ENCODE measurements at regions not wholly inside any gene's neighbourhood (a gene's known extent, or its start where the extent isn't known, plus 50 kb on each side); places are given as distances from the start of the nearest gene placed in this dataset.

DNA sequence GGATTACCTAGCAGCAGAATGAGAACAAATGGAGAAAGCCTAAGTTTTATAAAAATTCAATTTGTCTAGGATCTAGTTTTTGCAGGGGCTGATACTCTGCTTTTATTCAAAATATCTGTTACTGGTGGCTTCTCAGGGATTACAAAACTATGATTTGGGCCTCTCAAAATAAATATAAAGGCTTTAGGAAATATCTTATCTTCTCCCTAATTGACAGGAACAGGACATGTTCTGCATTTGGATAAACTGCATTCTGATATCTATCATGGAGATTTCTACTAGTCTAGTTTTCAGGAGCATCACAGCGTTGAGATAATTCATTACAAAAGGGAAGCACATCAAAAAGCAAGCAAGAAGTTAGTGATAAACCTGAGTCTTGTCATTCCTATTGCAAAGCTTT, 127.1 kb upstream of the ITGA1 start:
- no peak overlapping the region for H3K4me3 ChIP-seq (ENCODE audit: low read depth, low read length)
- in situ Hi-C loops (cut with HindIII; ENCODE audit: low sequenced_read_pairs) = loop anchor here (5.0 kb wide), 1 partner anchor 67 kb away; no protein-coding TSS in a partner anchor
- no peak for DNase-seq (ENCODE audit: low read depth)
- TF ChIP-seq, protein P1, sequence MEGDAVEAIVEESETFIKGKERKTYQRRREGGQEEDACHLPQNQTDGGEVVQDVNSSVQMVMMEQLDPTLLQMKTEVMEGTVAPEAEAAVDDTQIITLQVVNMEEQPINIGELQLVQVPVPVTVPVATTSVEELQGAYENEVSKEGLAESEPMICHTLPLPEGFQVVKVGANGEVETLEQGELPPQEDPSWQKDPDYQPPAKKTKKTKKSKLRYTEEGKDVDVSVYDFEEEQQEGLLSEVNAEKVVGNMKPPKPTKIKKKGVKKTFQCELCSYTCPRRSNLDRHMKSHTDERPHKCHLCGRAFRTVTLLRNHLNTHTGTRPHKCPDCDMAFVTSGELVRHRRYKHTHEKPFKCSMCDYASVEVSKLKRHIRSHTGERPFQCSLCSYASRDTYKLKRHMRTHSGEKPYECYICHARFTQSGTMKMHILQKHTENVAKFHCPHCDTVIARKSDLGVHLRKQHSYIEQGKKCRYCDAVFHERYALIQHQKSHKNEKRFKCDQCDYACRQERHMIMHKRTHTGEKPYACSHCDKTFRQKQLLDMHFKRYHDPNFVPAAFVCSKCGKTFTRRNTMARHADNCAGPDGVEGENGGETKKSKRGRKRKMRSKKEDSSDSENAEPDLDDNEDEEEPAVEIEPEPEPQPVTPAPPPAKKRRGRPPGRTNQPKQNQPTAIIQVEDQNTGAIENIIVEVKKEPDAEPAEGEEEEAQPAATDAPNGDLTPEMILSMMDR (IDR thresholded peaks at IDR 0.05; ENCODE audit: low read depth, low read length, missing control alignments) = no peak

DNA sequence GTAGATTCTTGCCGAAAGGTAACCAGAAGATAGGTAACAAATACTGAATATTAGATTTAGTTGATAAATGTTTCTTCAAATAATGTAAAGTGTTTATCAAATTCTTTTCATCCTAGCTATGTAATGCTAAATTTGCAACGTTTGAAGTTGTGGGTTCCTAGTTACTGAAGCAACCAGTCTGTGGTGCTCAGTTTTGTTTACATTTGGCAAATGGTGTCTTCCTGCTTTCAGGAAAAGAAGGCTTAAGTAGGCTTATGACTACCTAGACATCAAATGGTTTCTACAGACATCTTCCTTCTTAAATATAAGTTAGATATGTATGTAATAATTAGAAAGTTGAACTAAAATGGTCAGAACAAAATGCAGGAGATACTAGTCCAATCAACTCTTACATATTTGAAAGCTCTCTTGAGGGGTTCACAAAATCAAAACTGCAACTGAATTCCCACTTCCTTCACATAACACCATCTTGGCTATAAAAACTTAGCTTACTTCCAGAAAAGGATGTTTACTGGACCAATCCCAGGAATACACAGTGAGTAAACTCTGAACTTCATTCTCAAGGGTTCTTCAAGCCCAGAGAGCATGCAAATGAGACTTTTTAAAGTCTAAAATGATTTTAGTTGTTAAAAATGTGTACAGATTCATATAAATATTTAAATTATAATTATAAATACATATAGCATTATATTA, 125.7 kb upstream of the ITGA1 start:
- TF ChIP-seq, protein P1 (IDR thresholded peaks at IDR 0.05; ENCODE audit: low read depth, low read length, missing control alignments) = no peak
- in situ Hi-C loops (cut with HindIII; ENCODE audit: low sequenced_read_pairs) = loop anchor here (5.0 kb wide), 1 partner anchor 65 kb away; no protein-coding TSS in a partner anchor
- H3K4me3 ChIP-seq (ENCODE audit: low read depth, low read length) = no peak overlapping the region
- DNase-seq (ENCODE audit: low read depth) = no peak

DNA sequence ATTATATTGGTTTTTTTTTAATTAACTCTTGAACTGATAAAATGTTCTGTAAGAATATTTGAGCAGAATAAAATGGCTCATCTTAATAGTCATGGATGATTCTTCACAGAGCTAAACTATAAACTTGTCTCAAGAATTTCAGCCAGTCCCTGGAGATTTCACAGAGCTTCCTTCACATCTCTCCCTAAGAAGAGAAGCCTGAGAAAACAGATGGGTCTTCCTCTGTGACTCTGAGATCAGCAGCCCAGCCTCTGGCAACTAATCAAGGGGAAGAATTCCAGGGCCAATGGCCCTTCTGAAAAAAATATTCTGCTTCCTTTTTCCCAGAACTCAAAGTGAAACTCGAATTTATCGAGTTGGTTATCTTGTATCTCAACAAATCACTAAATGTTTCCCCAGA, 122.2 kb upstream of the ITGA1 start:
- DNase-seq (ENCODE audit: low read depth) = no peak
- H3K4me3 ChIP-seq (ENCODE audit: low read depth, low read length) = no peak overlapping the region
- TF ChIP-seq, protein P1 (IDR thresholded peaks at IDR 0.05; ENCODE audit: low read depth, low read length, missing control alignments) = no peak
- in situ Hi-C loops (cut with HindIII; ENCODE audit: low sequenced_read_pairs) = no loop called here

DNA sequence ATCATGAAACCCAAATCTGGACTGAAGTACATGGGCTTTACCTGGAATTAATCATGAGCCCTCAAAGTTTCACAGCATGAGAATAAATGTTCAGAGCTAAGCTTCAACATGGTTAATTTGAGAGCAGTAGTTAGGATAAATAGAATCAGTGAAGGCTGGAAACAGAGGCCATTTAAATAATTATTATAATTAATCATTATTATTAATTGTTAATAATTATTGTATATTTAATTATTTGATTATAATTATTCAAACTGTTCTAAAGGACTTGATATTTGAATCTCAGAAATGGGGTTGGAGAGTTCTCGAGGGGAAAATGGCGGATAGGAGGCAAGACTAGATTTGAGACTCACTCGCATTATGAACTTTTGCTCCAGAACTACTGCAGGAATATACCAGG, 119.6 kb upstream of the ITGA1 start:
- TF ChIP-seq, protein P1 (IDR thresholded peaks at IDR 0.05; ENCODE audit: low read depth, low read length, missing control alignments) = no peak
- DNase-seq (ENCODE audit: low read depth) = no peak
- in situ Hi-C loops (cut with HindIII; ENCODE audit: low sequenced_read_pairs) = no loop called here
- H3K4me3 ChIP-seq (ENCODE audit: low read depth, low read length) = no peak overlapping the region

DNA sequence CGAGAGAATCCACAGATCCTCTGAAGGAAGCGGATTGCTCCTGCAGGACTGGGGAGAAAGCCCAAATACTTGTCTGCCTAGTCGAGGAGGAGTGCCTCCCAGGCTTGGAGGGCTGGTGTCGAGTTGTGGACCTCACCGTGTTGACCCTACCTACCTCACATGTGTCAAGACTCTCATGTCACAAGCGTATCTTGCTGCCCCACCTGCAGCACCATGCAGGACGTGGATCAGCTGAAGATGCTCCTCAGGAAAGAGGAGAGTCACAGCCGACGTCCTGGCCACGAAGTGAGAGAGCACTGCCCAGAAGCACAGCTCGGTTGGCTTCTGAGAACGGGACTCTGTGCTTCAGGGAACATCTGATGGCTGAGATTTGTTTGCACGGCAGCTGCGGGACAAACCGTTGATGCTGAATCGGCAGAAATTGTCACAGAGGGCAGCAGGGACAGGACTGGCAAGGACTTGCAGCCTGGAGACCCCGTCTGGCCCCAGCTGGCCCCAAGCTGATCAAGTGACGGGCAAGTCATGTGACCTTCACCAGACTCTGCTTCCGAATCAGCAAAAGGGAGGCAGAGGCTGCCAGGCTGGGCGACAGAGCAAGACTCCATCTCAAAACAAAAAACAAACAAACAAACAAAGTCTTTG, 119.1 kb upstream of the ITGA1 start:
- DNase-seq (ENCODE audit: low read depth) = no peak
- TF ChIP-seq, protein P1 (IDR thresholded peaks at IDR 0.05; ENCODE audit: low read depth, low read length, missing control alignments) = no peak
- no peak overlapping the region for H3K4me3 ChIP-seq (ENCODE audit: low read depth, low read length)
- in situ Hi-C loops (cut with HindIII; ENCODE audit: low sequenced_read_pairs) = no loop called here

DNA sequence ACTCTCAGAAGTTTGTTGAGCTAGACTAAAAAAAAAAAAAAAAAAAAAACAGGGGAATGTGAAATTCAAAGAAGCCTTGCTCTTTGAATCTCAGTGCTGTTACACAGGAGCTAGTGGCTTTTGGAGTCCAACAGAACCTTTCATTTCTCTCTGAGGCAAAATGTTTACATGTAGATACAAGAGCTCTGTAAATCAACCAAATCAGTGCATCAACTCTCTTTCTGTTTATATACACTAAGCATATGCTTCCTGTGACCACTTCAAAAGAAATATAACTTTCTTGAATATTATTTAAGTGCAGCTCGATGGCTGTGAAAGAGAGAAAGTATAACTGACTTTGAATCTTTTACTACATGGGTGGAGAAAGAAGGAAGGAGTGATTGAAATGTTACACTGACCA, 115.3 kb upstream of the ITGA1 start:
- in situ Hi-C loops (cut with HindIII; ENCODE audit: low sequenced_read_pairs) = no loop called here
- H3K4me3 ChIP-seq (ENCODE audit: low read depth, low read length) = no peak overlapping the region
- TF ChIP-seq, protein P1 (IDR thresholded peaks at IDR 0.05; ENCODE audit: low read depth, low read length, missing control alignments) = no peak
- no peak for DNase-seq (ENCODE audit: low read depth)
